Globus pallidus (tissue), 1 donor: ENCODE measurements at regions not wholly inside any gene's neighbourhood (a gene's known extent, or its start where the extent isn't known, plus 50 kb on each side); places are given as distances from the start of the nearest gene placed in this dataset.

Experiments
- DNase-seq: peaks from one replicate; pipeline ENCODE4 v3.0.0-alpha.2; 2015; ENCODE audit warnings: low spot score

DNA sequence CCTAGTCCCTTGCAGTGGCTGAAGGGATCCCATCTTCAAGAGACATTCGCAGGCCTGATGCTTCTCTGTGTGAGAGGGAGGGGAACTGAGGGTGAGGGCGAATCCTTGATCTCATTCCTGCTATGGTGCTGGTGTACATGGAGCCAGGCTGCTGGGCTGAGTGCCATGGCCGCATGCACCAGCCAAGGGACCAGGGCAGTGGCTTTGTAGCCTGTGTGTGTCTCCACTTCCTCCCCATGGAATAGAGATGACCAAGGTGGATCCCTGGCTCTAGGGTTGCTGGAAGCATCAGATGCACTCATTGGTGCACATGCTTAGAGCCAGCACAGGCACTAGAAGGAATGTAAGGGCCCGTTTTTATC is 195.0 kb downstream of the FOXL1 start:
- DNase-seq = no peak

GRCh38 chr16:86774931-86775330 is 196.6 kb downstream of the FOXL1 start:
- no peak for DNase-seq

DNA sequence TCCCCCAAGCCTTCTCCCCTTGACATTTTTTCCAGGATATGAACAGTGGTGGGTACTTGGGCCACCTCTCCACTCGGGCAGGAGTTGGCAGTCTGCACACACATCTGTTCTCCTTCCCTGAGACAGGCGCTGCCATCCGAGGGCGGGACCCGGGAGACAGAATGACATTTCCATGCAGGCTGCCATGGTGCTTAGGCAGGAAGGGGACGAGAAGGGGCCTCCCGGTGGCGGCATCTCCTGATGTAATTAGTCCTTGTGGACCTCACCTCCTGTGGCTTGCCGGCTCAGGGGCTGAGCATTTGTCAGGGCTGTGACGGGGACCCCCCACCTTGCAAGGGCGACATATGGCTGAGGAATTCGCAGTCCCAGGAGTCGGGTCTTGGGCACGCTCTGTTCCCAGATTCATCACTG is 197.2 kb downstream of the FOXL1 start:
- DNase-seq = no peak

- no peak for DNase-seq
Measured at GRCh38 chr16:86777381-86777946, 199.1 kb downstream of the FOXL1 start.

DNA sequence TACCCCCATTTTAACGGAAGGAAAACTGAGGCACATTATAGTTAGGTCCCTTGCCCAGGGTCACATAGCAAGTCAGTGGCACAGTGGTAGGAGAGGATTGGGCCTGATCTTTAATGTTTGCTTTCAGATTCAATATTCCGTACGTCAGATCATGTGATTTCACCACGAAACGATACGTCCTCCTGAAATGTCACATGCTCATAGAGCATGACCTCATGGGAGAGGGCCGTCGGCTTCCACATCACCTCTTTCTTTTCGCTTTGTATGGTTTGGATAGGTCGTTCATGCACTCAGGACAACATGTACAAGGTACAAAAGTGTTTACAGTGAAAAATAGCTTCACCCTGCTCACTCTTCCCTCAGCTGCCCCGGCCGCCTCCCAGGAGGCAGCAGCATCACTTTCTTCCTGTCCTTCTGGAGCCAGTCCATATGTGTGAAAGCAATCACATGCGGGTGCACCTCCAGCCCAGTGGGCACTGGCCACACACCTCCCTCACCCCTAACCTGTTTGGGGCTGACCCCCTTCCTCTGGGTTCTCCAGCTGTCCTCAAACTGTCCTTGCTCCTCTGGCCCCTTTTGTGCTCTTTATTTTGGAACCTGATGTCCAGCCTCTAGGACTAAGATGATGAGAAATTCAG is 199.9 kb downstream of the FOXL1 start:
- no peak for DNase-seq

GRCh38 chr16:86778978-86779377 is 200.6 kb downstream of the FOXL1 start:
- no peak for DNase-seq

GRCh38 chr16:86781046-86781445 is 202.7 kb downstream of the FOXL1 start:
- no peak for DNase-seq

- no peak for DNase-seq
Measured at GRCh38 chr16:86783636-86784626, 205.6 kb downstream of the FOXL1 start.

DNA sequence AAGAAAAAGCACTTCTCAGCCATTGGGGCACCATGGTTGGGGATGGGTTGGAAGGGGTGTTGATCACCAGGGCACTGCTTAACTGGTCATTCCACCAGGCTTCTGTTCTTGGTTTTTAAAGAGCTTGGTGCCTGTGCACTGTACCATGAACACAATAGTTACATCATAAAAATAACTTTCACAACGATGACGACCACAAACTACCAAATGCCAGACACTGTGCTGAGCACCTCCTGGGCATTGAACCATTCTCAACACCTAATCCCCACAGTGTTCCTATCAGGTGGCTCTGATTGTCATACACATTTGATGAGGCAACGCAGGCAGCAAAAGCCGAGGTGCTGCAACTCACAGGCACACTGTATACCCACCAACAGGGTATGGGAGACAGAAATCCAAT is 208.0 kb downstream of the FOXL1 start:
- no peak for DNase-seq

DNA sequence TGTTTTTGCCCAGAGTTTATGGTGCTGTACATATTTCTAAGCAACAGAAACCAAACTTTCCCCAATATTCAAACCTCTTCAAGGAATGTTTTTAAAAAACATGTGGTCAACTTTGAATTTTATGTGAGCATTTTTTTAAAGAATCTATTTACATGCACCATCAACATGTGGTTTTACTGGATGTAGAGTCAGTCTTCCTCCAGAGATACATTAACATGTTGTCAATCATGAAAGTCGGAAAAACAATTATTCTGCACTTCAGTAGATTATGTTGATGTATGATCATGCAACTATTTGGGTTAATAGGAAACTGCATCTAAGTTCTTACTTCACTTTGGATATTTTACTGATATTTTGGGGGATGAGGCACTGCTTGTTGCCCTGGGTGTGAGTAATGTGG is 208.6 kb downstream of the FOXL1 start:
- no peak for DNase-seq

GRCh38 chr16:86787538-86787937 is 209.2 kb downstream of the FOXL1 start:
- no peak for DNase-seq

- no peak for DNase-seq
Measured at GRCh38 chr16:86789621-86790051, 211.3 kb downstream of the FOXL1 start.

GRCh38 chr16:86791287-86792035 is 213.1 kb downstream of the FOXL1 start:
- DNase-seq = no peak

DNA sequence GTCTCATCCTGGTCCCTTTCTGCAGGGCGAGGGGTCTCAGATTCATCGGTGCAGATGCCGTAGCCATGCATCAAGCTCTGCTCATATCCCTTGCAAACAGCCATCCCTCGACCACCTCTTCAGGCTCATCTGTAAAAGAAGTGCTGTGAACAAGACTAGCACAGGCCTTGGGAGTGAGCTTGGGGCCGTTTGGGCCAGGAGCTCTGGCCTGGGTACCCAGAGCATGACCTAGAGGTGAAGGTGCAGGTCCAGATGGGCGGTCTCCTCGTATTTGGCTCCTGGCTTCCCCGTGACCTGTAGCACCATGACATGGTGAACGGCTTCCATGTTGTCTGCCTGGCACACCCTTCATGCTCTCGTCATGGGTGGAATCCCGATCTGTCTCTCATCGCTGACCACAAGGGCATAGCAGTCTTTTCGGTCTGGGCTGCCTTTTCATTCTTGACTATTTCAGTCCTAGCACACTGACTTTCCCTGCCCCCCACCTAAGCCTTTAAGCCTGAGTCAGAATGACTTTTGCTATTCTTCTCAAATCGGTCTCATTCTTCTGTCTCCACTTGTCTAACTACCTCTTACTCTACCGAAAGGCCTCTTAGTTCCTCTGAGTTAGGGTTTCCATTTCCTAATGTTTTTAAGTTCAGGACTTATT is 216.0 kb downstream of the FOXL1 start:
- DNase-seq = no peak

DNA sequence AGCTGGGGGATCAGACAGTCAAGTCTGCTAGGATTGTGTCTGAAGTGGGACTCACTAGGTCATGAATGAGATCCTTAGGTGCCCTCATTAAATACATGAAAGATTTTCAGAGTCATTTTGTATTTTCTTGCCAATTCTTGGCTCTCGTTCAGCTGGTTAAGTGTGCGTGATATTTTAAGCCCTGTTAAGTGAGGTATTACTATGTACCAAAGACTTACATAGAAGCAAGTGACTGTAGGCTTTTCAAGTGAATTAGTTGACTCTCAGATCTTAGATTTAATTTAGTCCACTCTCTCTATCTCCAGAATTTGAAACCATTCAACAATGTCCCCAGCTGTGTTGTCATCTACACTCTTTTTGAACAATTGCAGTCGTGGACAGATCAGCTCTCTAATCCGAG is 219.4 kb downstream of the FOXL1 start:
- DNase-seq = no peak

DNA sequence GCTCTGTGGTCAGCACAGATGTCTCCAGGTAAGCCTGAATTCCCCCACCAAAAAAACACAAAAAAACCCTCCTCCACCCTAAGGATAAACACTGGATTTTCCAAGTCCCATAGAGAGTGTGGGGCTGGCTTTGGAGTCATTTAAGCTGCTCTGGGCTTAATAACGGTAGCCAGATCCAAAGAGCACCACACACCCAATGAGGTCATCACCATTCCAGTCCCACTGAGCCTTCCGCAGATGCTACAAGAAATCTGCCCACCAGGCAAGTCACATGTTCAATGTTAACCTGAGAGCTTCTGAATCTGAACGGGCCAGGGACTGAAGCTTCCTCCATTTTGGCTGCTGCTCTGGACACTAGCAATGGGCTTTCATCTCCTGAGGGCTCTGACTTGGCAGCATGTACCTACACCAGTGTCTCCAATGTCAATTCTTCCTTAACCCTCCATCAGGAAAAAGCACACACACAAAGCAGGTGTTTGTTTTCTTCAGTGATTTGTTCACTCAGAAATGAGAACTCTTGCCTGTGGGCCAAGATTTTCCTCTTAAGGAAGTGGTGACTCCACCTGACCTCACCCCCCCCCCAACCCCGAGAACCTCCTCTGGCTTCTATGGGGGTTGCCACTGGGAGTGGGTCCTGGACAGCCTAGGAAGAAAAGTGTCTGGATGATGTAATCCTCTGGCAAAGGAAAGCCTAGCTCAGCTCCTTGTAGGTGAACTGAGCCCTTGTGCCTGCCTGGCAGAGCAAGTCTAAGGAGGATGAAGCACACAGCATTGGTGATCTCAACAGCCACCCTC is 220.1 kb downstream of the FOXL1 start:
- DNase-seq = no peak

GRCh38 chr16:86799367-86799766 is 221.0 kb downstream of the FOXL1 start:
- no peak for DNase-seq

GRCh38 chr16:86800894-86801293 is 222.5 kb downstream of the FOXL1 start:
- DNase-seq = no peak

- DNase-seq = no peak
Measured at GRCh38 chr16:86802013-86802412, 223.7 kb downstream of the FOXL1 start.

DNA sequence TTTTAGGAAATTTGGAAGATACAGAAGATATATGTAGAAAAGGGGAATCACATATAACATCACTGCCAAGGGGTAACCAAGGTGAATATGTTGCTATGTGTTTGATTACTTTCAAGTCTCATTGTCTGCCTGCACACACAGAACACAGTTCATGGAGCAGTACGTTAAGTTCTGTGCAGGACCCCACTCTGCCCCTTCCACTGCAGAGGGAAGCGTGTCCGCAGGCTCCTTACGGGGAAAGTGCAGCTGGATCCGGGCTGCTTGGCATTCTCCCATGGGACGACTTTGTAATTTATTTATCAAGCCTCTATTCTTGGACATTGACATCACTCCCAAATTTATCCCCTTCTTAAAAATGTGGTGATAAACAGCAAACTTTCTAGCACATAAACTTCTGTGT is 226.8 kb downstream of the FOXL1 start:
- DNase-seq = no peak
